Large intestine (tissue), 3 donors: ENCODE measurements at regions not wholly inside any gene's neighbourhood (a gene's known extent, or its start where the extent isn't known, plus 50 kb on each side); places are given as distances from the start of the nearest gene placed in this dataset.
"Not testable (repeated sequence)": the region's sequence is repeated elsewhere in the genome, so short reads cannot be mapped to it uniquely, and the experiment has no call there.

Experiments used
- DNase-seq, 2 donors: peaks; one replicate each; pipeline versions ENCODE4 v3.0.0 to v3.0.0-alpha.2; 2013
- H3K27ac ChIP-seq: one replicate; pipeline ENCODE4 v1.5.1; 2013; ENCODE audit warnings: low read length
- H3K27me3 ChIP-seq: 2 replicates; pipeline ENCODE4 v1.6.1; 2013; ENCODE audit warnings: low read length; ENCODE audit not compliant: control insufficient read depth, insufficient read depth
- H3K36me3 ChIP-seq: 2 replicates; pipeline ENCODE4 v1.6.1; 2013; ENCODE audit warnings: low read length; ENCODE audit not compliant: control insufficient read depth, insufficient read depth
- H3K4me1 ChIP-seq: one replicate; pipeline ENCODE4 v1.6.1; 2013; ENCODE audit warnings: low read length; ENCODE audit not compliant: control insufficient read depth, insufficient read depth
- H3K4me3 ChIP-seq: one replicate; pipeline ENCODE4 v1.5.1; 2013; ENCODE audit warnings: low read length
- H3K9me3 ChIP-seq: one replicate; pipeline ENCODE4 v1.6.1; 2013; ENCODE audit warnings: mild to moderate bottlenecking, low read depth, low read length, moderate library complexity; ENCODE audit not compliant: control insufficient read depth
- WGBS: methylation state at CpG from one replicate; pipeline ENCODE4 v1.1.5; 2013; ENCODE audit warnings: low lambda C conversion rate; ENCODE audit not compliant: insufficient coverage; 5-methylcytosine and 5-hydroxymethylcytosine counted together

DNA sequence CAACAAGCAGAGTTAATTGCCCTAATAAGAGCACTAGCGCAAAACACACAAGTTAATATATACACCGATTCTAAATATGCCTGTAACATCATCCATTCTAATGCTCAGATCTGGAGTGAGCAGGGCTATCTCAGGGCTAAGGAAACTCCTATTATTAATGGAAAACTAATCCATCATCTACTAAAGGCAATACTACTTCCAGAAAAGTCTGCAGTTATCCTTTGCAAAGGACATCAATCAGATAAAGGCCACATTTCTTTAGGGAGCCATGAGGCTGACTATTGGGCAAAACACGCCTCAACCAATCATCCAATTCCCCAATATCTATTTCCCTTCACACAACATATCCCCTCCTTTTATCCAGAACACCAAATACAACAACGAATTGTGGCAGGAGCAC is 1032.3 kb upstream of the NUDT12 start:
- no peak overlapping the region for H3K4me3 ChIP-seq
- H3K27ac ChIP-seq: no peak overlapping the region
- no peak for DNase-seq
- H3K27me3 ChIP-seq: no peaks in the 10 kb centered on the region
- no peaks in the 10 kb centered on the region for H3K36me3 ChIP-seq
- WGBS: 100% methylated on average over 2 of the region's 4 CpGs
- H3K4me1 ChIP-seq: no peaks in the 10 kb centered on the region
- H3K9me3 ChIP-seq: peaks cover 7% of the 10 kb centered on the region

DNA sequence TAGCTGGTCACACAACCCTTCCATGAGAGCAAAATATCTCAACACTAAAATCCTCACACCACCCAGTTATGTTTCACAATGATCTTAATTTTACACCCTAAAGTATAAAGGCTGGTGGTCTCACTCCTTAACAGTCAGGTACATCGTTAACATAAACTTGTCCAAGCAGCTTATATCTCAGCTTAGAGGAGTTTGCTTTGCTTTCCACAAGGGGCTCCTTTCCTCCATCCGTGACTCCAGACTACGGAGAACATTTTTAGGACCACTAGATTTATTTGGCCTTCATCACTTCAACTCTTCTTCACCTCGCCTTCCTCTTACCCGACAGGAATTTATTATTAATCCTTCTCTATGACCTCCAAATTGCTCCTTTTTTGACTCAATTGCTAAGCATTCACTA is 1014.1 kb upstream of the NUDT12 start:
- Histone ChIP-seq H3K27me3 (no peaks in the 10 kb centered on the region), H3K9me3 (peaks cover 3% of the 10 kb centered on the region), H3K4me1 (no peaks in the 10 kb centered on the region), H3K27ac (no peak overlapping the region), H3K36me3 (no peaks in the 10 kb centered on the region), H3K4me3 (no peak overlapping the region)
- DNase-seq: no peak
- 90% methylated on average over 2 of the region's 5 CpGs for WGBS

DNA sequence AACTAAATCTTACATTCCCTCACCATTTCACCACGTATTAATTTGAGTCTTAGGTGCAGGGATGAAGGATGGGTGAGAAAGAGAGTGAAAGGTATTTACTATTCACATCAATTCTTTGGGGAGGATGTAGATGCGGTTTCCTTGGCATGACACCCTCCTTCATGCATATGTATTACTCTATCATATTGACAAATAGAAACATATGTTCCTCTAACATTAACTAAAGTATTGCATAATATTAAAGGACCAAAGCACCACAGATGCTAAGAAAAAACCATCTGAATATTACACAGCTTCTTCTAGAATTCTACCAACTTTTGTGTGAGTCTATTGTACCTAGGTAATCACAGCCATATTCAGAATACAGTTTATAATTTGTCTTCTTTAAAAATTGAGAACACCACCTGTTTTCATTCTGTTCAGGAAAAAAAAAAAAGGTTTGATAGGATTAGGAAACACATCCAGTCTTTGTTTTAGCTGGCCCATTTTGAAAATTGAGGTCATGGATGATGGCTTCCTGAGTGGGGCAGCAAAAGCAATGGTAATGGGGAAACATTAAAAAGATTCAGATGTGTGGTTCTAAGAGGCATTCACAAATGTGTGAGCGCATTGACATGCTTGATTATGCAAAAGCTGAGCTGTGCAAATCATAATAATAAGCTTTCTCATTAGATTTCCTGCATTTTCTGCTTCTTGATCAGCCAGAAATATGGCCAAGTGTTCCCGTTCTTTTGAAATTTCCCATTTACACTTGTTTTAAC is 1011.5 kb upstream of the NUDT12 start:
- WGBS: 90% methylated on average over 2 of the region's 4 CpGs

GRCh38 chr5:104569621-104570020 is 1007.0 kb upstream of the NUDT12 start:
- WGBS: no CpG with 5 or more reads among the region's 1 CpG
- H3K27ac ChIP-seq: no peak overlapping the region

More for the DNA sequence above, 1011.5 kb upstream of the NUDT12 start:
- Histone ChIP-seq H3K4me3 (no peak overlapping the region), H3K36me3 (no peaks in the 10 kb centered on the region), H3K9me3 (peaks cover 3% of the 10 kb centered on the region), H3K4me1 (no peaks in the 10 kb centered on the region), H3K27me3 (no peaks in the 10 kb centered on the region), H3K27ac (no peak overlapping the region)
- DNase-seq: no peak

GRCh38 chr5:104564530-104564929 is 1001.9 kb upstream of the NUDT12 start:
- no peaks in the 10 kb centered on the region for H3K4me1 ChIP-seq
- no peaks in the 10 kb centered on the region for H3K27me3 ChIP-seq
- DNase-seq: no peak
- H3K27ac ChIP-seq: no peak overlapping the region
- H3K4me3 ChIP-seq: no peak overlapping the region
- H3K36me3 ChIP-seq: no peaks in the 10 kb centered on the region
- no CpG with 5 or more reads among the region's 4 CpGs for WGBS
- no peaks in the 10 kb centered on the region for H3K9me3 ChIP-seq

More at GRCh38 chr5:104569621-104570020, 1007.0 kb upstream of the NUDT12 start:
- H3K9me3 ChIP-seq: no peaks in the 10 kb centered on the region
- no peaks in the 10 kb centered on the region for H3K4me1 ChIP-seq
- H3K27me3 ChIP-seq: no peaks in the 10 kb centered on the region
- no peak overlapping the region for H3K4me3 ChIP-seq
- no peaks in the 10 kb centered on the region for H3K36me3 ChIP-seq
- no peak for DNase-seq

GRCh38 chr5:104556957-104557356 is 994.4 kb upstream of the NUDT12 start:
- Histone ChIP-seq H3K27ac (no peak overlapping the region), H3K36me3 (no peaks in the 10 kb centered on the region), H3K4me1 (no peaks in the 10 kb centered on the region), H3K4me3 (no peak overlapping the region), H3K9me3 (no peaks in the 10 kb centered on the region), H3K27me3 (no peaks in the 10 kb centered on the region)
- no peak for DNase-seq
- no CpG with 5 or more reads among the region's 3 CpGs for WGBS

DNA sequence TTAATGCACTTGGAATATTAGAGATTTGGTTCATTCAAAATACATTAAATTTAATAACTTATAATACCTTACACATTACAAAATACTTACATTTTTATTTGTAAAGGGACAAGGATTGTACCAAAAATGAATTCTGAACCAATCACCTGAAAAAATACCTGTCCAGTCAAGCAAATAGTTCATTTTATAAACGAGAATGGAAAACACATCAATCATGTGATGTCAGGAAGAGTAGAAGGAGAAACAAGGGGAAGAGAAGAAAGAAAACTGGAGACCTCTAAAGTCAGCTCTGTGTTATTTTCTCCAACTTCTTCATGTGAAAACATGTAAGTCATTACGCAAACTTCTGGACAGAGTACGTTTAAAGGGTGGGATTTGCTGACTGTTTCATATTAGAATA is 989.0 kb upstream of the NUDT12 start:
- Histone ChIP-seq H3K27ac (no peak overlapping the region), H3K4me1 (no peaks in the 10 kb centered on the region), H3K4me3 (no peak overlapping the region), H3K36me3 (no peaks in the 10 kb centered on the region), H3K9me3 (no peaks in the 10 kb centered on the region), H3K27me3 (no peaks in the 10 kb centered on the region)
- no peak for DNase-seq
- WGBS: 64% methylated on average over 1 of the region's 3 CpGs

DNA sequence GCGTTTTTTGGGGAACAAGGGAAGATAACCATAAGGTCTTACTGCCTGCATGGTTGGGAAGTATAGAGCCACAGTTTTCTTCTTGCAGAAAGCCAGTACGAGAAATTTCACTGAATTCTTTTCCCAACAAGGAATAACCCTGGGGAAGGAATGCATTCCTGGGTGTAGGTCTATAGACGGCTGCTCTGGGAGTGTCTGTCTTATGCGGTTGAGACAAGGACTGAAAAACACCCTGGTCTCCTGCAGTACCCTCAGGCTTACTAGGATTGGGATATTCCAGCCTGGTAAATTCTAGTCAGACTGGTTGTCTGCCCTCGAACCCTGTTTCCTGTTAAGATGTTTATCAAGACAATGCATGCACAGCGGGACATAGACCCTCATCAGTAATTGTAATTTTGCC is 984.3 kb upstream of the NUDT12 start:
- WGBS: 100% methylated on average over 1 of the region's 6 CpGs
- not testable (repeated sequence) for H3K27me3 ChIP-seq, H3K9me3 ChIP-seq

DNA sequence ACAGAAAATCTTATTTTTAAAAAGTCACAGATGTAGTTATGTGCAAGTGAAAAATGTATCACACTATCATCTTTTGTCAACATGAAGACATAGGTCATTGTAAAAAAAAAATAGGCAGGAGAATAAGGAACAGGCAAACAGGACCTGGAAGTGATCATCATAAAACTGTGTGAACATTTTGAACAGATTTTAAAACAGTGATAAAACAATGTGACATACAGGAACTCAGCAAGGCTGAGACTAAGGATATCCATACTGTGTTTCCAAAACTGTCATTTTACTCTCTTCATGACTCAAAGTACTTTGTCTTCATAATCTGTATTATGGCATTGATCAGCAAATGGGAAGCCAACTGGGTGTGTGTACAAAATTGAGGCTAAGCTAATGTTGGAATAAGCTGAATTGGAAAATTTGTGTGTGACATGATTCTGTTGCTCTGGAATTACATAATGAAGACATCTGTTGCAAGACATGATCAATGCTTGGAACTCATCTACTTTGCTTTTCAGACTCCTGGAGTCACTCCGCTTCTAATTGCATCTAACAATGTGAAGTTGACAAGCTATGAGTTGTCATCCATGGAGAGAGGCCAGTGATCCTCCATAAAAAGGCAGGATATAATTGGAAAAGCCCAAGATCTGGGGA is 978.7 kb upstream of the NUDT12 start:
- H3K4me1 ChIP-seq: no peaks in the 10 kb centered on the region
- no peak for DNase-seq

More for the DNA sequence above, 984.3 kb upstream of the NUDT12 start:
- H3K4me3 ChIP-seq, DNase-seq, H3K36me3 ChIP-seq, H3K27ac ChIP-seq, H3K4me1 ChIP-seq: not testable (repeated sequence)

DNA sequence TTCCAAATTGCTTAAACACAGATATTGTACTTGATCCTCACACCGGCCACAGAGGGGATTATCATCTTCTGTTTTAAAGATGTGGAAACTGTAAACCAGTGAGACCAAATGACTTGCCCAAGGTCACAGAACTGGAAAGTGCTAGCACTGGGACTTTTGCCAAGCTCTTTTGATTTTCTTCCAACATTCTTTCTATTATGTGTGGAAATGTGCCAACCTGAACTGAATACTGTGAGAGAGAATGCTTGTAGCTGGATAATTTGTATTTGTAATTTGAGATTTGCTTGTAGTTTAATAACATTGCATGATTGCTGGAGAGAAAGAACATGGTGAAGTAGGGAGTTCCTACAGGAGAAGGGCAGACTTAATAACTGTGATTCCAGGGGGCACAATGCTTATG is 977.9 kb upstream of the NUDT12 start:
- no peaks in the 10 kb centered on the region for H3K27me3 ChIP-seq
- H3K36me3 ChIP-seq: no peaks in the 10 kb centered on the region
- no peak overlapping the region for H3K4me3 ChIP-seq
- H3K27ac ChIP-seq: no peak overlapping the region
- H3K4me1 ChIP-seq: no peaks in the 10 kb centered on the region
- DNase-seq: no peak
- no CpG with 5 or more reads among the region's 1 CpG for WGBS
- H3K9me3 ChIP-seq: no peaks in the 10 kb centered on the region

More for the DNA sequence above, 978.7 kb upstream of the NUDT12 start:
- no CpG with 5 or more reads among the region's 1 CpG for WGBS
- H3K27me3 ChIP-seq: no peaks in the 10 kb centered on the region
- H3K27ac ChIP-seq: no peak overlapping the region
- no peak overlapping the region for H3K4me3 ChIP-seq
- no peaks in the 10 kb centered on the region for H3K36me3 ChIP-seq
- H3K9me3 ChIP-seq: no peaks in the 10 kb centered on the region
